ENCODE measurements at regions not wholly inside any gene's neighbourhood (a gene's known extent, or its start where the extent isn't known, plus 50 kb on each side); places are given as distances from the start of the nearest gene placed in this dataset.
A peak's percentile ranks its signal among the peaks of the same experiment; 100 is the strongest.

DNA sequence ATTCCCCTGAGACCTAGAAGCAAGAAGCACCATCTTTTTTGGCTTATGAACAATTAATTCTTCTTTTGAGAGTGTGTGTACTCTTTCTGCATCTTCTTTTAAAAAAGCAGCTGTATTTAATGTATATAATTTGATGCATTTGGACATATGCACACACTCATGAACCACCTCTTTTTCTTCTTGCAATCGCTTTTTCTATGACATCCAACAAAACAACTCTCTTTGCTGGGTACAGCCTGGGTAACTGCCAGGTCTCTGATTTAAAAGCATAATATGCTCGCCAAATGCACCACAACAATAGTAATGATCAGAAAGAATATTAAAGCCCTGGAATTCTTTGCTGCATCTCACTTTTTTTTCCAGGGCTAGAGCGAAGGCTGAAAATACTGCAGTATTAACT lies 97.3 kb downstream of the HAPSTR1 start:
- DNase-seq: no peak

DNA sequence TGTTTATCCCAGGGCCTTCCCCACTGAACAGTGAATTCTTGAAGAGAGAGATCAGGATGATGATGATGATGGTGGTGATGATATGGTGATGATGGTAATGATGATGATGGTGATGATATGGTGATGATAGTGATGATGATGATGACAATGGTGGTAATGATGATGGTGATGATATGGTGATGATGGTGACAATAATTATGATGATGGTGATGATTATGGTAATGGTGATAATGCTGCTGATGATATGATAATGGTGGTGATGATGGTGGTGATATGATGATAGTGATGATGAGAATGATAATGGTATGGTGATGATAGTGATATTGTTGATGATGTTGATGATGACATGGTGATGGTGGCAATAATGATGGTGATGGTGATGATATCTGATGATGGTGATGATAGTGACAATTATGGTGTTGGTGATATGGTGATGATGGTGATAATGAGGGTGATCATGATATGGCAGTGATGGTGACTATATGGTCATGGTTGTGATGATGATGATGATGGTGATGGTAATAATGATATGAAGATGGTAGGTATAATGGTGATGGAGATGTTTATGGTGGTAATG lies 99.9 kb downstream of the HAPSTR1 start:
- no peak for DNase-seq

DNA sequence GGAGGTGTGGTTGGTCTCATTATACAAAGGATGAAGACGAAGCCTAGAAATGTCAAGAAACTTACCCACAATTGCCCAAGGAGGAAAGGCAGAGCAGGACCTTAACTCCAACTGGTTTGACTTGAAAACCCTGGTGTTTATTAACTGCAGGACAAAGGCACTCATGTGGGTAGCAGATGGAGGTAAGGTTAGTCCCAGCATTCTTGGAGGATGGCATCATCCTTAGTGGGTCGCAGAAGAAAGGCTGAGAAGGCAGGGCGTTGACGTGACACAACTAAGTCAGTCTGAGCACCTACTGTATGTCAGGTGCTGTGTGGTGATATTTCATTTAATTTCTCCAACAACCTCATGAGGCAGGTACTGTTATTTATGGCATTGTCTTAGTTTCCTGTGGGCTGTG lies 101.3 kb downstream of the HAPSTR1 start:
- no peak for DNase-seq

DNA sequence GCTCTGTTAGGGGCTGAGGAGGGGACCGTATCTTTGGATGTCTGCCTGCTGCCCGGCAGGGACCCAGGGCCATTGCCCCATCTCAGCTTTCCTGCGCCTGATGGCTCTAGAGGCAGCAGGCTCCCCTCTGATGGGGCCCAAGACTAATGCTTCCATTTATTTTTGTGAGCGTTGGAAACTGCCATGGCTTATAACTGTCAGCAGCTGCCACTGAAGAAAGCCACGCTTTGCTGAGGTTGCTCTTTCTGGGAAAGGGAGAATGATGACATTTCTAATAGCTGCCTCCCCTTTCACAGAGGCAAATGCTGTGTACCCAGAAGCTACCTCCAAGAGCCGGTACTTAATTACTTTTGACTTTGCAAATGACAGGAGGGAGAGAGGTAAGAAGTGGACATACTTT lies 103.8 kb downstream of the HAPSTR1 start:
- no peak for DNase-seq

DNA sequence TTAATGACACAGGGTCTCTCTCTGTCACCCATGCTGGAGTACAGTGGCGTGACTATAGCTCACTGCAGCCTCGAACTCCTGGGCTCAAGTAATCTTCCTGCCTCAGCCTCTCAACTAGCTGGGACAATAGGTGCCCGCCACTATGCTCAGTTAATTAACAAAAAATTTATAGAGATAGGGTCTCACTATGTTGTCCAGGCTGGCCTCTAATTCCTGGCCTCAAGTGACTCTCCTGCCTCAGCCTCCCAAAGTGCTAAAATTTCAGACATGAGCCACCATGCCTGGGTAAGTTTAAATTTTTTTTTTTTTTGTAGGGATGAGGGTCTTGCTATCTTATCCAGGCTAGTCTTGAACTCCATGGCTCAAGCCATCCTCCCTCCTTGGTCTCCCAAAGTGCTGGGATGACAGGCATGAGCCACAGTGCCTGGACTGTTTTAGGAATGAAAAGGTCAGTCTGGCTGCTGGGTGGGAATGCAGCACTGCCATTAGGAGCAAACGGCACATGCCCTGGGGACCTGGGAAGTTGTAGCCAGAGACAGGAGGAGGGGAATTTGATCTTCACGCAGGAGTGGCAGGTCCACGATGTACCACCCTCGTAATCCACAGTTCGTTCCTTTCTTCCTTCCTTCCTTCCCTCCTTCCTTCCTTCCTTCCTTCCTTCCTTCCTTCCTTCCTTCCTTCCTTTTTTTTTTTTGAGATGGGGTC lies 106.7 kb downstream of the HAPSTR1 start:
- no peak for DNase-seq

DNA sequence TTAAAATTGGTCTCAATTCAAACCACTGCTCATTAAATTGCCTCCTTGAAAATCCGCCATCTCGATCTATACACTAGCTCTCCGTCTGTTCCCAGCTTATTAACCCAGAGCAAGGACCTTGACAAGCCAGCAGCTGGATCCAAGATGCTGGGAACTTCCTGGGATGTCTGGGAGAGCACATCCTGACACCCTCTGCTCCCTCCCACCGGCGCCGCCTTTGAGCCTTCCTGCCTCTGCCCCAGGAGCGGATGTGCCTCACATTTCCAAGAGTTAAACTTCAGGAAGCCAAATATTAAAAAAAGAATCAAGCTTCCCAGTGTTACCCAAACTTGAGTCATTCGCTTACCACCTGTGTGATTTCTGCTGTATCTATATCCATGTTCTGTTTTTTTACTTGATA lies 107.9 kb downstream of the HAPSTR1 start:
- no peak for DNase-seq

DNA sequence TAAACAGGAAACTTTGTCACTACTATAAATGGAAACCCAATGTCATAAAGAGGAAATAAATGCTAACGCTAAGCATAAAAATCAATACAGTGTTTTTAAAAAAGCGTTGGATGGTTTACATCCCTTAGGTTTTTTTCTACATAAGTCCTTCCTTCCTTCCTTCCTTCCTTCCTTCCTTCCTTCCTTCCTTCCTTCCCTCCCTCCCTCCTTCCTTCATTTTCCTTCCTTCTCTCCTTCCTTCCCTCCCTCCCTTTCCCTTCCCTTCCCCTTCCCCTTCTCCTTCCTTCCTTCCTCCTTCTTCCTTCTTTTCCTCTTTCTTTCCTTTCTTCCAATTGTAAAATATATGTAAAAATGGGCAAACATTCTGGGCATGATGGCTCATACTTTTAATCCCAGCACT lies 108.3 kb downstream of the HAPSTR1 start:
- no peak for DNase-seq

DNA sequence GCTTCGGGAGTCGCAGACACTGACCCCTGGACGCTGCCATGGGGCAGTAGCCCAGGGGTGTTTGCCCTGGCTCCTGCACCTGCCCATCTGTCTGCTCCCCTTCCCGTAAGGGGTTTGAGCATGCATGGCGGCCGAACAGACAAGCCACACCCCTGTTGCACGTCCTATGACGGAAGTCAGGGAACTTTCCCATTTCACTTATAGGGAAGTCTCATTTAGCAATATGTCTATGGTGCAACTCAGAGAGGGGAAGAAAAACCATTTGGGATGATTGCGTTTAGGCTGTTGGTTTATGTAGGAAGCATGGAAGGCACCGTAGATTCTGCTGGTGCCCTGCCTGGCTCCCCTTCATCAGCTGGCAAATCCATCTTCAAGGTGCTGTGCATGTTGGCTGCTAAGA lies 112.5 kb downstream of the HAPSTR1 start:
- DNase-seq: no peak

DNA sequence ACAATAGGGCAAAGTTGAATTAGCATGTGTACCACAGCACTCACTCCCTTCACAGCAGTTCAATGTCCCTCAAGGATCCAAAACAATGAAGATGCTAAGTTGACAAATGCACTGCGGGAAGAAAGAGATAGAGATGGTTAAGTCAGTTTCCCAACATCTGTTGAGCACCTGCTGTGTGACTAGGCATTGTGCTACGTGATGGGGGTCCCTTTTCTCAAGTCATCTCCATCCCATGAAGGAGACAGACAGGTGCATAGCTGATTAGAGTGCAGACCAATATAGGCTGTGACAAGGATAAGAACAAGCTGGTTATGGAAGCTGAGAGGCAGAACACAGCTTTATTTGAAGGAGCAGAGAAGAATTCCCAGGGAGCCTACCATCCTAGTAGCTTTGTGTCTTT lies 114.2 kb downstream of the HAPSTR1 start:
- DNase-seq: no peak

DNA sequence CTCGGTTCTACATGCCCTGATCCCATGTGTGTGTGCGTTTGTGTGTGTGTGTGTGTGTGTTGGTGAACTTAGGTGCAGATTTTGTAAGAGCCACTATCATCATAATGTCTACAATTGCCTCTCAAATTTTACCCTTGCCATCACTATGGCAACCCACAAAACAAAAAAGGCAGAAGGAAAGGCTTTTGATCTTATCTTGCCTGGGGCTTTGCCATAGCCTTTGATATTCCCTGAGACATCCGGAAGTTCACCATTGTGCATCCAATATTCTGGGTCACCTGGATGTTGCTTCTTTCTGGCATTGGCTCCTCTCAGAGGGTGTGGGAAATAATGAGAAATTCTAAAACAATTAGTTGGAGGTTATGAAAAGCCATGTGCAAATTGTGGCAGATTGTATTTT lies 114.7 kb downstream of the HAPSTR1 start:
- no peak for DNase-seq

DNA sequence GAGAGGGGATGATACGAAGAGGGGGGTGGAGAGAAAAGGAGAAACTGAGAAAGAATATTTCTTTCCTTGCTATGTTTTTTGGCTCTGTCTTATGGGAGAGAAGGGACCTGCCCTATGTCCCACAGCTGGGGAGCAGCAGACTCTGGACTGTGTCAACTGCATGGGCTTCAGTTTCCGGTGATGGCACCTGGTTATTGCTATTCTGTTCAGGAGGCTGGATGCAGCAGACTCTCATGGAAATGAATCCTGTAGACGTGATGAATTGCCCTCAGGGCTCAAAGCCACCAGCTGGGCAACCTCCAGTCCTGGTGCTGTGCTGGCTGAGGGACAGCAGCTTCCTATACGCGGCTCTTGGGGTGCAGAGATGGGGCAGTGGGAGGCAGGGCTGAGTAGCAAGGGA lies 121.2 kb downstream of the HAPSTR1 start:
- DNase-seq: no peak

DNA sequence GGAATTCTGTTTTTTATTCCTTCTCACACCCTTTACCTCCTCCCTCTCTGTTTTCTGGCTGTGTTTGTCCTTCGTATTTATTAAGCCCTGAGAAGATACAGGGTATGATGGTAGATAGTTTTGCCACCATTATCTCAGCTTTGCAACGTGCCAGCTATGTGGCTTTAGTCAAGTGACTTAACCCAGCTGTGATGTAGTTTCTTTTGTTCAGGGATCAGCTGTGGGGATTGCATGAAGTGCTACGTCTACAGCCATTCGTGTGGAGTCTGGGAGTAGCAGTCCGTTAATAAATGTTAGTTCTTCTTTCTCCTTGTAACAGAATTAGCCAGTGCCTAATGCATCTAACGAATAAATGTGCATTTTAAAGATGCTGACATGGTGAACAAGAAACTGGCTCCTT lies 128.4 kb downstream of the HAPSTR1 start:
- peak; percentile 16 for DNase-seq

DNA sequence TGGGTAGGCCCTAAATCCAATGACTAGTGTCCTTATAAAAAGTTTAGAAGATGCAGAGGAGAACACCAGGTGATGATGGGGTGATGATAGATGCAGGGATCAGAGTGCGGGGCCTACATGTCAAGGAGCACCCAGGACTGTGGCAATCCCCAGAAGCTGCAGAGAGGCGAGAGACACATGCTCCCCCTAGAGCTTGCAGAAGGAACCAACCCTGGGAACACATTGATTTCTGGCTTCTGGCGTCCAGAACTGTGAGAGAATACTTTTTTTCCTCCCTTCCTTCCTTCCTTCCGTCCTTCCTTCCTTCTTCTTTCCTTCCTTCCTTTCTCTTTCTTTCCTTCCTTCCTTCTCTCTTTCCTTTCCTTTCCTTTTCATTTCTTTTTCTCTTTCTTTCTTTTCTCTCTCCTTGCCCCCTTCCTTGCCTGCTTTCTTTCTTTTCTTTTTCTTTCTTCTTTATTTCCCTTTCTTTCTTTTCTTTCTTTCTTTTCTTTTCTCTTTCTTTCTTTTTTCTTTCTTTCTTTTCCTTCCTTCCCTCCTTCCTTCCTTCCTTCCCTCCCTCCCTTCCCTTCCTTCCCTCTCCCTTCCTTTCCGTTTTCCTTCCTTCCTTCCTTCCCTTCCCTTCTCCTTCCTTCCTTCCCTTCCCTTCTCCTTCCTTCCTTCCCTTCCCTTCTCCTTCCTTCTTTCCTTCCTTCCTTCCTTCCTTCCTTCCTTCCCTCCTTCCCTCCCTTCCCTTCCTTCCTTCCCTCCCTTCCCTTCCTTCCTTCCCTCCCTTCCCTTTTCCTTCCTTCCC lies 134.3 kb downstream of the HAPSTR1 start:
- no peak for DNase-seq

DNA sequence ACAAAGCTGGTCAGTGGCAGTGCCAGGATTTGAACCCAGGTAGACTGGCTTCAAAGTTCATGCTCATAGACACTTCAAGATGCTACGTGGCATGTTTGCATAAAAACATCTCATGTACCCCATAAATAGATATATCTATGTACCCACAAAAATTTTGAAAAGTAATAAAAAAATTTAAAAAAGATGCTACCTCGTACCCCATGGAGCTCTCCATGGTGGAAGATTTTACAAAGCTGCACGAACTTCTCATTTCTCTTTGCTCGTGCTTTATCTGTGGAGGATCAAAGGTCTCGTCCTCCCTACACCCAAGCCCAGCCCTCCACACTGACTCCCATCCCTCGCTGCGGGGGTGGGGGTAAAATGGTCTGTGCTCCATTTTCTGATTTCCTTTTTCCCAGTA lies 135.5 kb downstream of the HAPSTR1 start:
- DNase-seq: no peak

DNA sequence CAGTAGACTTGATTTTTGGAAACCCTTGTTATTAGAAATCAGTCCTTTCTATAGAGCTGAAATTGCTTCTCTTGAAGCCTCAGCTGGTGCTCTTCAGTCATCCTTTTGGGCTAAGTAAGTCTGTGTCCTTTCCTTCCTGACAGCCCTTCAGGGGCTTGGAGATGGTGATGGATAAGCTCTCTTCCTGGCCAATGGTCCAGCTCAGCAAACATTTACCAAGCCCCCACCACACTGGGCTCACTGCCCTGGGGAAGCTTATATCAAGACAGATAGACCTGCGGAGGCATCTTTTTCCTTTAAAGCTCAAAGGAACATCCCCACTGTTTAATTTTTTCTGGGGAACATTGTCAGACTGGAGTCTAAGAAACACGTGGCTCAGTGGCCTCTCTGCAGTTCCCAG lies 139.6 kb downstream of the HAPSTR1 start:
- no peak for DNase-seq

DNA sequence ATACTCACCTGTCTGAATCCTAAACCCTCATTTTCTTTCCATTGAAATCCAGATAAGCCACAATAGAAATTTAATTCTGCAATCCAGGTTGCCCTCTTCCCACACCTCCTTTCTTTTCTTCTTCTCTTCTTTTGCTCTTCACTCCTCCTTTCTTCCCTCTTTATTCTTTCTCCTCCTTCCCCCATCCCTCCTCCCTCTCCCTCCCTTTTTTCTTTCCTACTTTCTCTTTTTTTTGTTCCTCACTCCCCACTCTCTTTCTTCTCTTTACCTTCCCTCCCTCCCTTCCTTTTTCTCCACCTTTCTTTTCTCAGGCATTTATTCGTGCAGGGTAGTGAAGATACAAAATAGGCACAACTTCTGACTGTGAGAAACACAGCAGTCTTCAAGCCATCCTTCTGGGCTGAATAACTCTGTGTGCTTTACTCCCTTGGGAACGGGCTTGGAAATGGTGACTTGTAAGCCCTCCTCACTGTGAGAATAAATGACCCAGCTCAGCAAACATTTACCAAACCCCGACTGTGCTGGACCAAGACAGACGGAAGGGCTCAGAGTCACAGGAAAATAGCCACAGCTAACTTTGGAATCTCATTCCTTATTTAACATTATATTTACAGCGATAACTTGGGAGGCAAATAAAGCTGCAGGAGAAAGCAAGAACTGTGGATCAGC lies 140.8 kb downstream of the HAPSTR1 start:
- no peak for DNase-seq

DNA sequence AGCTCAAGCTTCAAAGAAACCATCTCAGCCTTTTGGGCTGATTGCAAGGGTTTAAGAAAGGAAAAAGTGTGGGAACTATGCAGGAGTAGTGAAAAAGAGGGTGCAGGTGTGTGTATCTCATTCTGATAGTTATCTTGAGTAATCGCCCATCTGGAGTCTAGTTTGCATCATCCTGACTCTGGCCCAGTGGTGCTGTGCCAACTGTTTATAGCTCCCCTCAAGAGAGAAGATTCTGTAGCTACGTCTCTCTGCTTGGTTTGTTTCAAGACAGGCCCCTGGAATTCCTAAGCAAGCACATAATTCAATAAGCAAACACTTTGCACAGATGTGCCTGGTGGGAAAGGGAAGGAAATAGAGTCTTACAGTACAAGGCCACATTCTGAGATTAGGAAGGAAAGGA lies 144.4 kb downstream of the HAPSTR1 start:
- no peak for DNase-seq

DNA sequence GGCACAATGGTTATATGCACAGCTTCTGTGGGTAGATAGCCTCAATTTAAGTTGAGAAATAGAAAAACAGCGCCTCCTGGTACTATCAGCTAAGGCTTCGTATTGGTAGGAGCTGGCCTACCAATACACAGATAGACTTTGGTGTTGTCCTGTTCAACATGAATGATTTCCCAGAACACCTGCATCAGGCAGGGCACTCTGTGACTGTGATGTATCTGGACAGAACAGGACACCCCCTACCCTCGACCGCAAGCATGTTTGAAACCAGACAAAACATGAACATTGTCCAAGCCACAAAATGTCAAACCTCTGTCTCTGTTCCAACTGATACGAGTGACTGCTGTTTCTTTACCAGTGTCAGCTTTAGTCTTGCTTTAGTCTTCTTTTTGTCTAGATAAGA lies 144.9 kb downstream of the HAPSTR1 start:
- DNase-seq: no peak

DNA sequence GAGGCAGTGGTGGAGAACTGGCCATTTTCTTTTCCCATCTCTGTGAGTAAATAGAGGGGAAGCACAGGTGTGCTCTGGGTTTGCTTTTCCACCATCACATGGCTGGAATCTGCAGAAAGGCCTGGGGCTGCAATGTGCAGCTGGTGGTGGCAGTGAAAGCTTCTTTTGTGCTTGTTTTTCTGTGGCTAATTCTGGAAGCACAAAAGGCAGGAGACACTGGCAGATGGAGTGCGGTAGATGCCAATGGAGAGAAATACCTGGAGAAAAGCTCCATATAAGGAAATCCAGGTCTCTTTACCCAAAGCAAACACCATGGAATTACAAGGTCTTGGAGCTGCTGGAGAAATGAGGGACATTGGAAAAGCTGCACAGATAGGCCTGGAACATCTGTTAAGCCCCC lies 146.9 kb downstream of the HAPSTR1 start:
- DNase-seq: no peak

DNA sequence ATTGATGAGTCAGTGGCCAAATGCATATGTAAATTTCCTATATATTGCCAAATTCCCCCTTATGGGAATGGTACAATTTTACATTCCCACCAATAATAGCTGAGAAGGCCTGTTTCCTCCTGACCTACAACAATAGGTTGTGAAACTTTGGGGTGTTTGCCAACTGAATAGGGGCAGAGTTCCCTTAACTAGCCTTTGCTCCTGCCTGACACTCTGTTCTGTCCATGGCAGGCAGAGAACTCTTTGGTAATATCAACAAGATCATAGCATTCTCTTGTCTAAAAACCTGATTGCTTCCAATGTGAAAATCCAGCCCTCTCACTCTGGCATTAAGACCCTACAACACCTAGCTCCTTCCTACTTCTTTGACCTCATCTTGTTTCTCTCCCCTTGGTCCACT lies 149.7 kb downstream of the HAPSTR1 start:
- DNase-seq: no peak

DNA sequence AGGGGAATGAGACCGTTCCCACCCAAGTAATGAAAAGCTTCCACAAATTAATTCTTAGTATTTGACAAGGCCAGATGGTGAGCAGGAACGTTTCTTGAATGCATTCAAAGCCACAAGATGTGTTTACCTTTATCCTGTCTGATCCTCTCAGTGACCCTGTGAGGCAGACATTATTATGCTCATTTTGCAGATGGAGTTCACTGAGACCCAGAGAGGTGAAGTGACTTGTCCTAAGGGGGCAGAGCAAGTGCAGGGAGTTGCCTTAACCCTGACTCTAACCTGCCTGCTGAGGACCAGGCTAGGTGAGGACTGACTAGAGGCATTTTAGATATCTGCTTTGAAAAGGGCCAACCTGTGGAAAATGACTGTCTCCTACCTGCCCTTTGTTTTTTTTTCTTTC lies 156.7 kb downstream of the HAPSTR1 start:
- peak; percentile 46 for DNase-seq

DNA sequence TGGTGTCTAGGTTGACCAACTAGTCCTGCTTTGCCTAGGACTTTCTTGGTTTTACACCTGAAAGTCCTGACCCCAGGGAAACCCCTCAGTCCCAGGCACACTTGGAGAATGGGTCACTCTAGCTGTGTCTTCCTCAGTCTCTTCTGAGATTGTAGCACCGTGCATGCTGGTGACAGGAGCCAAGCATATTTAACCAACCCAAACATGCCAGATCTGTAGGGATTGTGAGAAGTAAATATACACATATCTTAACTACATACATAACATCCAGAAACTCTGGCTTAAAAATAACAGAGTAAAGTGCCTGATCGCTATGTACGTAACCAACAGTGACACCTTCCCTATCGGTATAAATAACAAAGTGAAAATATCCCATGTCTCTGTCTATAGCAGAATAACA lies 158.1 kb downstream of the HAPSTR1 start:
- no peak for DNase-seq

DNA sequence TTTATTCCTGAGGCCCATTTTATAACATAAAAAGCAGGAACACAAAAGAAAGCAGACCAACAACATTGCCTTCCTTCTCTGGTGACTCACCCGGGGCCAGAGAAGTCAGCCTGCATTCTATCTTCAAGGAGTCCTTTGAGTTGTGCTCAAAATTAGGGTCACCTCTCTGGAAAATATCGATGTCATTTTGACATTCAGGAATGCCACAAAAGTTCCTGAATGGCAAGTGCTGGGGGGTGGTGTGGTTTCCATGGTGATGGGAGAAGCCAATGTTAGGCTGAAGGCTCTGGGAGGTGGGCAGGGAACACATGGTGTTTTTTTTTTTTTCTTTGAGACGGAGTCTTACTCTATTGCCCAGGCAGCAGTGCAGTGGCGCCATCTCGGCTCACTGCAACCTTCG lies 159.6 kb downstream of the HAPSTR1 start:
- DNase-seq: no peak

DNA sequence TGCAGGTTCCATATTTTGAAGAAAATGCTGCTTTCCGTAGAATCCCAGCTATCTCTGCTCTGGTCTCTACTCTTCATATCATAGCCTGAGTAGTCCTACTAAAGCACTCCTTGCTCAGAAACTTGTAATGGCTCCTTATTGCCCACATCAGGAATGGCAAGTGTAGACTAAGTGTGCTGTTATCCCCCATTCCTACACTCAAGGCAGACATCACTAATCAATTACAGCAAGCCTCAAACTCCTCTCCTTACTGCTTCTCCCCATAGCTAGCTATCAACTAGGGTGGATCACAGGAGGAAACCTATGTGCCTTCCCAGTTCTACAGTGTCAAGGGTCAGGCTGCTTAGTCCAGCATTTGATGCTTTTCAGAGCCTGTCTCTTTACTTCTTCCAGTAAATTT lies 163.4 kb downstream of the HAPSTR1 start:
- DNase-seq: no peak
